Posterior vena cava (tissue), 2 donors: ENCODE measurements at regions not wholly inside any gene's neighbourhood (a gene's known extent, or its start where the extent isn't known, plus 50 kb on each side); places are given as distances from the start of the nearest gene placed in this dataset.
"Not testable (repeated sequence)": the region's sequence is repeated elsewhere in the genome, so short reads cannot be mapped to it uniquely, and the experiment has no call there.

Experiments used
- DNase-seq: peaks from one replicate; pipeline ENCODE4 v3.0.0-alpha.2; 2020; ENCODE audit warnings: low spot score
- intact Hi-C, 2 donors: fragments of 100-400 bp; cut with DNase I; formaldehyde crosslinking; loops; one replicate each; pipeline versions ENCODE4 v1.14.1 to v1.14.2; 2022 to 2023
- donor health status: DM: yes; HTN: yes; CAD: no.
- donor health status: DM: yes; HTN: yes; CAD: no.

DNA sequence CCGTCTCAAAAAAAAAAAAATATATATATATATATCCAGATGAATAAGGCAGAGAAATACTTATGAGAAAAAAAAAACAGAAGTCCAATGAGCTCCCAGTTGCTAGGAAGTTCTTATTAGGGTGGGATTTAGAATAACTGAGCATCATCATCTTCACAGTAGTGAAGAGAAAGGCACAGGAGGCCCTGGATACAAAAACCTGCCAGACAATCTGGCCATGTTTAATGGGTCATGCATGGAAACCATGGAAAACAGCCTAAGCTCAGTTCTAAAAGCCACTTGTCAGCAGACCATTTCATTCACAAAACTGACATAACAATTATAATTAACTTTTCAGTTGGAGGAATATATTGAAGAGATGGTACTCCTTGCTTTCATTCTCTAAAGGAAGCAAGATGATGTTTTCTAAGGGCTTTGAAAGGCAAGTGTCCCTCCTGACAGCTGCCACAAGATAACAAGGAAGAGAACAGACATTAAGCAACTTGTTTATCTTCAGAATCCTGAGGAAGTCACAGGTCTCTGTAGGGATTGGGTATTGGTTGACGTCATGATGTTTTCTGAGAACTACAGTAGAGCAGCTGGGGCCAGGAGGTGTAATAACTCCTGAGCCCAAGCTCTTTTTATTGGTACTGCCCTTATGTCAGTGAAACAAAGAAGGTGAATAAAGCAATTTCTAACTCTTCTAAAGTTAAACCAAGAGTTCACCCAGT, 463.1 kb downstream of the DMAC1 start:
- intact Hi-C loops = no loop called here
- DNase-seq = no peak

- DNase-seq = no peak
- intact Hi-C loops = no loop called here
These were observed 465.9 kb downstream of the DMAC1 start for GRCh38 chr9:7333719-7334118.

DNA sequence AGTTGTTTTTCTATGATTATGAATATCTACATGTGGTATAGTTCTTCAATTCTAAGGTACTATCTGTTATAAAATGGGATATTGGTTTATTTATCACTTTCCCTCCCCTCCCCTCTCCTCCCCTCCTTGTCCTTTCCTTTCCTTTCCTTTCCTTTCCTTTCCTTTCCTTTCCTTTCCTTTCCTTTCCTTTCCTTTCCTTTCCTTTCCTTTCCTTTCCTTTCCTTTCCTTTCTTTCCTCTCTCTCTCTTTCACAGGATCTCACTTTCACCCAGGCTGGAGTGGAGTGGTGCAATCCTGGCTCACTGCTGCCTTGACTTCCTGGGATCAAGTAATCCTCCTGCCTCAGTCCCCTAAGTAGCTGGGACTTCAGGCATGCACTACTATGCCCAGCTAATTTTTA, 466.8 kb downstream of the DMAC1 start:
- intact Hi-C loops = no loop called here
- no peak for DNase-seq

- intact Hi-C loops = no loop called here
- DNase-seq = no peak
These were observed 471.1 kb downstream of the DMAC1 start for GRCh38 chr9:7328453-7328852.

GRCh38 chr9:7325995-7326394, 473.6 kb downstream of the DMAC1 start:
- intact Hi-C loops = no loop called here
- no peak for DNase-seq

GRCh38 chr9:7324152-7324598, 475.4 kb downstream of the DMAC1 start:
- intact Hi-C loops = no loop called here
- DNase-seq = no peak

GRCh38 chr9:7320841-7321240, 478.7 kb downstream of the DMAC1 start:
- intact Hi-C loops = no loop called here
- no peak for DNase-seq

DNA sequence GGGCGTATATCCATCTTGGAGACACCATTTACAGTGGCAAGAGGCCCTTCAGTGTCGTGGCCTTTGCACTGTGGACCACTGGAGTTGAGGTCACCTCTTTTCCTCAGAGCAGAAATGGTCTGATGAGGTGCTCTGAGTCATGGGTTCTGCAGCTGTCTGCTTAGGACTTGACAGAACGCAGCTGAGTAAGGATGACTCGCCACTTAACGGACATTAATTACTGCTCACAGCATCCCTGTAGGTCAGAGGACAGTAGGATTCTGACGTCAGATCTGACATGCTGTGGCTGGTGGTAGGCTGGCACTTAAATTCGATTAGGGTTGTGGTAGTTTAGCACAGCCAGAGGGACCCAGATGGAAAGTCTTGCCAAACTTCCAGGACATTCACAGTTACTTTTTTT, 479.4 kb downstream of the DMAC1 start:
- DNase-seq = no peak
- intact Hi-C loops = no loop called here

GRCh38 chr9:7318920-7319319, 480.7 kb downstream of the DMAC1 start:
- no peak for DNase-seq
- intact Hi-C loops = no loop called here

- intact Hi-C loops = no loop called here
- DNase-seq = no peak
These were observed 482.6 kb downstream of the DMAC1 start for GRCh38 chr9:7316967-7317366.

- intact Hi-C loops = no loop called here
These were observed 483.3 kb downstream of the DMAC1 start for GRCh38 chr9:7316166-7316795.

DNA sequence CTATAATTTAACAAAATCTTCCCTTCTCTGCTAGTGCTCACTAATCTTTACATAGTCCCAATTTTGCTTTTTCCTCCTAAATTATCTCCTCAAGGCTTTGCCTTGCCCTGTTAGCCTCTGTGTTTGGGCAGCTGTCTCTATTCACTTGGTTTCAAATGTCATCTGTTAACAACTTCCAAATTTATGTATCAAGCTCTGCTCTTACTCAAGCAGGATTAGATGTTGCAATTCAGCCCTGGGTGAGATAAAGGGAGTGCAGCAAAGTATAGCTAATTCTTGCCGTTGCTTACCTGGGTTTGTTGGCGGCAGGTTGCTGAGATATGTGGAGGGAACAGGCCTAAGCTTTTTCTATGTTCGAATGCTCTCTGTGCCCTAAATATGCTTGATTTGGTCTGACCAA, 483.8 kb downstream of the DMAC1 start:
- no peak for DNase-seq
- intact Hi-C loops = no loop called here

More at GRCh38 chr9:7316166-7316795, 483.3 kb downstream of the DMAC1 start:
- no peak for DNase-seq

GRCh38 chr9:7315116-7315515, 484.5 kb downstream of the DMAC1 start:
- DNase-seq = no peak
- intact Hi-C loops = no loop called here

- intact Hi-C loops = no loop called here
- no peak for DNase-seq
These were observed 486.2 kb downstream of the DMAC1 start for GRCh38 chr9:7313389-7313788.

GRCh38 chr9:7309051-7309450, 490.5 kb downstream of the DMAC1 start:
- intact Hi-C loops, DNase-seq: not testable (repeated sequence)

GRCh38 chr9:7305677-7306076, 493.9 kb downstream of the DMAC1 start:
- no peak for DNase-seq
- intact Hi-C loops = no loop called here

DNA sequence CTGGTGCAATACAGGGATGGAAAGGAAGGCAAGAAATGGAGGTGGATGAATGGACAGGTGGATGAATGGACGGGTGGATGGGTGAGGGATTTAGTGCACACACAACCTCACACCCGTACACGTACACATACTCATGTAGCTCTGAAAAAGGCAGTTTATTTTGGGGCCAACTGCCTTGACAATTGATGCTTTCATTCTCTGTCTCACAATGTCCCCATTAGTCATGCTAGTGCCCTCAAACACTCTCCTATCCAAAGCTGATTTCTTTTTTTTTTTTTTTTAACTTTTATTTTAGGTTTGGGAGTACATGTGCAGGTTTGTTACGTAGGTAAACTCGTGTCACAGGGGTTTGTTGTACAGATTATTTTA, 495.0 kb downstream of the DMAC1 start:
- no peak for DNase-seq

DNA sequence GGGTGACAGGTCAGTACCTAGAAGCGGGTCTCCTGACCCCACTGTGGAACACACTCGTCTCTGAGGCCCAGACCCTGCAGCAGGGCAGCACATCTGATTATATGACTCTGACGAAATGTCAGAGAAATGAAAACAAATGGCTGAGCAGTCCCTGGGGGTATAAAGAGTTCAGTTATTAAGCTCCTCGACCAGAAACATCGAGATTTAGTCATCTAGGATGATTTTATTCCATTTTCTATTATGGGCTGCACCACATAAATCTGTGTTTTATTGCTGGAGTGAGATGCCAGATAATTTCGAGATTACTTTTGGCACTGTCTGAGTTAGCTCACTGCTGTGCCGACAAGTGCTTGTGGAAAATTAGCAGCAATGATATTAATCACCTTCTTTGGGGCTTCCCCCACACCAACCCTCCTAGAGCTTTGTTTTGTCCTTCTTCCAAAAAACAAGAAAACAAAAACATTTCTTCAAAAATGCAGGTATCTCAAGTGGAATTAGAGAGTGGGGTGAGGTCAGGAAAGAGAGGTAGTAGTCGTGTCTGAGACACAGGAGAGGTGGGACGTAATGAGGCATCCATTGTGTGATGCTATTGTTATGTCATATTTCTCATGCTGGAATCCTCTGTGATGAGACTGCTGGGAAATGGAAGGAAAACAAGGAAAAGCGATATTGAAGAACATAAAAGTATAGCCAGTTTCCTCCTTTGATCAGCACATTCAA, 495.5 kb downstream of the DMAC1 start:
- no peak for DNase-seq
- intact Hi-C loops = no loop called here

More for the DNA sequence above, 495.0 kb downstream of the DMAC1 start:
- intact Hi-C loops = no loop called here

- intact Hi-C loops = no loop called here
- DNase-seq = no peak
These were observed 499.1 kb downstream of the DMAC1 start for GRCh38 chr9:7300484-7300883.

DNA sequence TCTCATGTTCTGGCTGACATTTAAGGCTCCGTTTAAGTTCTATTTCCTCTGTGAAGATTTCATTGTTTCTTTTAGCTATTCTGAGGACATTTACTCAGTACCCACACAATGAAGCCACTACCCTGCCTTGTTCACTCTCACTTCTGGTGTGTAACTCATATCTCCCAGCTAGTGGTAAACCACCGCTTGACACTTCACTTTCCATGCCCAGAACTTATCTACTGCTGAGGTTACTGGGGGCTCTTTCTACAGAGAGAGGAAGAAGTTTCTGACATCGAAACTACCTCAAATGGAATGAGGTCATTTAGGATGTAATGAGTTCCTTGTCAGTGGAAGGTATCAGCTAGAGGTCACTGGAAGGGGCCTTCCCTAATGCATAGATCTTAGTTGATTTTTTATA, 501.5 kb downstream of the DMAC1 start:
- no peak for DNase-seq

GRCh38 chr9:7297521-7297920, 502.1 kb downstream of the DMAC1 start:
- intact Hi-C loops = no loop called here
- DNase-seq = no peak

More for the DNA sequence above, 501.5 kb downstream of the DMAC1 start:
- intact Hi-C loops = no loop called here
